ENCODE measurements at regions not wholly inside any gene's neighbourhood (a gene's known extent, or its start where the extent isn't known, plus 50 kb on each side); places are given as distances from the start of the nearest gene placed in this dataset.

DNA sequence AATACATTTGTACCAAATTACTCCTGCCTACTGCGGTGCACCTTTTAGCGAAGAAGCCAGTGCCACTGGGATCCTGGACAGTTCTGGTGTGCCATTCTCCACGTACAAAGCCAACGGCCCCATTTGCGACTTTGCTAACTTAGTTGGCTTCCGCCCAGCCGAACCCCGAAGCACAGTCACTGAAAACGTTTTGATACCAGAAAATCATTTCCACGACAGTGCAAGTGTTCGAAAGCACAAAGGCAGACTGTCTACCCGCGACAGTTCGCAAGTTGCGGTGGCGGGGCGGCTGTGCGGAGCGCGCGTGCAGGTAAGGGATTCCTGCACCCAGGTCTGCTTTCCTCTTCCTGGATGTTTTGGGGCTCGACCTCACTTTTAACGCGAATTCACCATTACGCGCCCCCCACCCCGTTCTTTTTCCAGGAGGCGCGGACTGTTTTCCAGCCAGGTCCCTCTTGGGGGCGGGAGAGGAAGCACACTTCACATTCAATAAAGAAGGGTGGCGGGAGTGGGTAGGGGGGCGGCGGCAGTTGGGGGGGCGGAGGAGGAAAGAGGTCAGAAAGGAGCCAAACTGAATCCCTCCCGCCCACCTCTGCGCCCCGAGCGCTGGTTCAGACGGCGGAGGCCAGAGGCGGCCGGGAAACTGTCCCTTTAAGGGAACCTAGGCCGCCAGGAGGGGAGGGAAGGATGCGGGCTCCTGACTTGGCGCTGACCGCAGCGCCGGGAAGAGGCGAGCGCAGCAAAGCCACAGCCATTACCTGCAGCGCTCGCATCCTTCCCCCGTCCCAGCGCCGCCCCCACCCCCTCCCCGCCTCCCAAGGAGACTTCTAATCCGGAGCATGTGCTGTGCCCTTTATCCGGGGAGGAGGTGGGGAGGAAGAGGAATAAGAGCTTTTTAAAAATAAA is 107.4 kb upstream of the KCTD1 start (continued):
- TF ChIP-seq, protein P1, sequence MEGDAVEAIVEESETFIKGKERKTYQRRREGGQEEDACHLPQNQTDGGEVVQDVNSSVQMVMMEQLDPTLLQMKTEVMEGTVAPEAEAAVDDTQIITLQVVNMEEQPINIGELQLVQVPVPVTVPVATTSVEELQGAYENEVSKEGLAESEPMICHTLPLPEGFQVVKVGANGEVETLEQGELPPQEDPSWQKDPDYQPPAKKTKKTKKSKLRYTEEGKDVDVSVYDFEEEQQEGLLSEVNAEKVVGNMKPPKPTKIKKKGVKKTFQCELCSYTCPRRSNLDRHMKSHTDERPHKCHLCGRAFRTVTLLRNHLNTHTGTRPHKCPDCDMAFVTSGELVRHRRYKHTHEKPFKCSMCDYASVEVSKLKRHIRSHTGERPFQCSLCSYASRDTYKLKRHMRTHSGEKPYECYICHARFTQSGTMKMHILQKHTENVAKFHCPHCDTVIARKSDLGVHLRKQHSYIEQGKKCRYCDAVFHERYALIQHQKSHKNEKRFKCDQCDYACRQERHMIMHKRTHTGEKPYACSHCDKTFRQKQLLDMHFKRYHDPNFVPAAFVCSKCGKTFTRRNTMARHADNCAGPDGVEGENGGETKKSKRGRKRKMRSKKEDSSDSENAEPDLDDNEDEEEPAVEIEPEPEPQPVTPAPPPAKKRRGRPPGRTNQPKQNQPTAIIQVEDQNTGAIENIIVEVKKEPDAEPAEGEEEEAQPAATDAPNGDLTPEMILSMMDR (IDR thresholded peaks at IDR 0.05), result peak; percentile 26; the same call in 1 of the 2 replicates
- TF ChIP-seq EZH2phosphoT487 (IDR thresholded peaks at IDR 0.05; ENCODE audit: borderline replicate concordance, low read depth) (no peak), GABPA (IDR thresholded peaks at IDR 0.05; ENCODE audit: low read depth) (no peak), YY1 (IDR thresholded peaks at IDR 0.05; ENCODE audit: low read depth) (no peak)

DNA sequence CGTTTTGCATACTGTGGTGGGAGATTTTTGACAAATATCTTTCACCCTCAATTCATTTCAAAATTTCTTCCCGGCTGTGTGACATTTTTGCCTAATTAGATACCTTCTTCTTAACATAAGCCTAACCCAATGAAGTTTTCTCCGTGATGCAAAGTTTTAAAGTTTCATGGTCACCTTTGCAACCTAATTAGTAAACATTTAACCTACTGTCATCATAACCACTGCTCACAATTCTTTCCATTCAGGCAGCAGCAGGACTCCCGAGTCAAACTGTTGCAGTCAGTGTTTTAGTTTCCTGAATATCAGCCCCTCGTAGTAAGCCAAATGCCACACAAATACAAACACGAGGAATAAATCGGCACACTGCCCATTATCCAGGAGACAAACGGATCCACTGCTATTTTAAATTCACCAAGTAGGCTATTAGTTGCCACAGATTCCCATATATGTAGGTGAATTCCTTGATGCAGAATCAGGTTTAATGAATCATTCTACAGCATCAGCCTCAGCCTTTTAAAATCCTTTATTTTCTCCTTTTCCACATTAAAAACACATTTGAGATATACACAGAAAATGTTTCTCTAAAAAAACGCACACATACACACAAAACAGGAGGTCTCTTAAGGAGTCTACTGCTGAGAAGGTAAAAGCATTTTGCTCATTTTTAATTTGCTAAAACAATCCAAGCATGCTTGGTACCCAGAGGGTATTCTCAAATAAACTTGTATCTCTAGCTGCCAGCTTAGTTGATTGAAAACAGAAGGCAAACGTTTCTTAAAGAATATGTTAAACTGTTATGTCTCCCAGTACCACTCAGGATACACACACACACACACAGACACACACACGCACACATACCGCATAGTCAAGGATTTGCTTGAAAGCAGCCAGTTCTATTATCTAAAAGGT is 106.5 kb upstream of the KCTD1 start:
- no peaks in the 10 kb centered on the region for H3K9me3 ChIP-seq
- peak overlapping the region in 1 of 2 experiments; percentile 97; a peak in 3 of 4 replicates for H3K27ac ChIP-seq (ENCODE audit: low read depth in 2 of 2, low read length in 1 of 2)
- peaks cover 0 to 23% of the 10 kb centered on the region in 2 experiments; a peak in 2 of 4 replicates for H3K4me1 ChIP-seq (ENCODE audit: control insufficient read depth in 1 of 2, insufficient read depth in 2 of 2, low read depth in 1 of 2, low read length in 1 of 2)
- H3K9me2 ChIP-seq, result no peaks in the 10 kb centered on the region
- WGBS (ENCODE audit: low lambda C conversion rate), result 5% methylated on average over 12 of the region's 12 CpGs
- H3K36me3 ChIP-seq (replicated peaks in 1 of 2; ENCODE audit: control insufficient read depth in 1 of 2, insufficient read depth in 2 of 2, low read length in 1 of 2), result no peaks in the 10 kb centered on the region
- ChIA-PET CTCF (interaction anchor here (0.9 to 2.3 kb wide), 7 partner anchors 9 to 299 kb away, joined by 3 to 11 read pairs (median 4); partner anchors contain the start of gene KCTD1), POLR2A (no interaction called here)
- H3K9ac ChIP-seq, result no peak overlapping the region
- no peaks in the 10 kb centered on the region; the same call in 1 of the 2 replicates for H3K27me3 ChIP-seq (ENCODE audit: insufficient read depth)
- TF ChIP-seq RFX5 (IDR thresholded peaks at IDR 0.05; ENCODE audit: low read length) (no peak), MXI1 (IDR thresholded peaks at IDR 0.05; ENCODE audit: low read depth, low read length) (peak; percentile 31; the same call in 1 of the 2 replicates)
- H4K20me1 ChIP-seq (ENCODE audit: insufficient read depth), result no peaks in the 10 kb centered on the region
- no peaks in the 10 kb centered on the region for H3K79me2 ChIP-seq (ENCODE audit: insufficient read depth)
- DNase-seq, result no peak
- H3K4me3 ChIP-seq (ENCODE audit: low read depth in 2 of 2, low read length in 1 of 2), result peak overlapping the region; percentile 75 to 93
- peak overlapping the region; percentile 86; the same call in 1 of the 2 replicates for H2AFZ ChIP-seq (ENCODE audit: low read depth)
- H3K4me2 ChIP-seq, result peak overlapping the region; percentile 85
- peaks cover 14% of the 10 kb centered on the region for H3F3A ChIP-seq (replicated peaks; ENCODE audit: insufficient read depth)

DNA sequence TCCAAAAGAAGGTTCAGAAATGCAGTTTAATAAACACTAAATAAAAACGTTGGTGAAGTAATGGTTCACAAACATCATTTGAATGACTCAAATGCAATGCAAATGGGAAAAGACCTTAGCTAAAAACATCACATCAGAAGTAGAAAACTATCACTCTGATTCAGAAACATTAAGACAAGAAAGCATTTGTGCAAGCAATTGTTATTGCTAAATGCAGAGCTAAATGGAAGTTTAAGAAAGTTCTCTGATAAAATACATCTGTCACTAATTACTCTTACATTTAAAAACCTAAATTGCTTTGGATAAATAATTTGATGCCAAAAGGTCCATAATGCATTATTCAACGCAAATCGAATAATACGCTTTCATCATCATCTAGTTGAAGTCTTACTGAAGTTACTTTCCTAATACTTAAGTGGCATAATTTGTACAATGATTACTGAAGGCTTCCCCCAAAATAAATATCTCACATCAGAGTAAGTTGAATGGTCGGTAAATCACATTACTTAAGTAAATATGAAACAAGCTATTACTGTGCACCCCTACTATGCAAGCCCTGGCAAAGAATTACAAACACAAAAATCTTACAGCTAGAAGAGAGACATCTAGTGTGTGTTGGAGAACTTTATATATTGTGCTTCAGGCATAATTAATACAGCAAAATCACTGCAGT is 105.7 kb upstream of the KCTD1 start:
- no peak for DNase-seq

More for the DNA sequence above, 105.7 kb upstream of the KCTD1 start:
- no peak overlapping the region for H2AFZ ChIP-seq (ENCODE audit: low read depth)
- no peaks in the 10 kb centered on the region for H3K9me2 ChIP-seq
- peaks cover 0 to 25% of the 10 kb centered on the region in 2 experiments; a peak in 2 of 4 replicates for H3K4me1 ChIP-seq (ENCODE audit: control insufficient read depth in 1 of 2, insufficient read depth in 2 of 2, low read depth in 1 of 2, low read length in 1 of 2)
- H3K79me2 ChIP-seq (ENCODE audit: insufficient read depth), result no peaks in the 10 kb centered on the region
- POLR2A ChIA-PET, result no interaction called here
- no peaks in the 10 kb centered on the region for H4K20me1 ChIP-seq (ENCODE audit: insufficient read depth)
- H3F3A ChIP-seq (replicated peaks; ENCODE audit: insufficient read depth), result peaks cover 14% of the 10 kb centered on the region
- H3K27me3 ChIP-seq (ENCODE audit: insufficient read depth), result no peaks in the 10 kb centered on the region; the same call in 1 of the 2 replicates
- peak; percentile 36 for TF ChIP-seq RAD21 (IDR thresholded peaks at IDR 0.05; ENCODE audit: low read length)
- TF ChIP-seq, protein P2, sequence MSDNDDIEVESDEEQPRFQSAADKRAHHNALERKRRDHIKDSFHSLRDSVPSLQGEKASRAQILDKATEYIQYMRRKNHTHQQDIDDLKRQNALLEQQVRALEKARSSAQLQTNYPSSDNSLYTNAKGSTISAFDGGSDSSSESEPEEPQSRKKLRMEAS (IDR thresholded peaks at IDR 0.05; ENCODE audit: low read depth), result no peak
- 19% methylated on average over 5 of the region's 5 CpGs for WGBS (ENCODE audit: low lambda C conversion rate)
- no peak overlapping the region; a peak in 1 of 4 replicates for H3K4me3 ChIP-seq (ENCODE audit: low read depth in 2 of 2, low read length in 1 of 2)
- no peak overlapping the region for H3K4me2 ChIP-seq
- H3K27ac ChIP-seq (ENCODE audit: low read depth in 2 of 2, low read length in 1 of 2), result peak overlapping the region in 1 of 2 experiments; percentile 97; a peak in 2 of 4 replicates
- CTCF ChIA-PET, result interaction anchor here (0.9 to 2.3 kb wide), 9 partner anchors 106 to 364 kb away, joined by 3 to 11 read pairs (median 4); partner anchors contain the start of gene KCTD1
- H3K36me3 ChIP-seq (replicated peaks in 1 of 2; ENCODE audit: control insufficient read depth in 1 of 2, insufficient read depth in 2 of 2, low read length in 1 of 2), result no peaks in the 10 kb centered on the region
- no peaks in the 10 kb centered on the region for H3K9me3 ChIP-seq
- no peak overlapping the region for H3K9ac ChIP-seq

Data from SK-N-SH (cell line).